H9 (cell line): ENCODE measurements at regions not wholly inside any gene's neighbourhood (a gene's known extent, or its start where the extent isn't known, plus 50 kb on each side); places are given as distances from the start of the nearest gene placed in this dataset.

Source experiments
- DNase-seq: peaks from one replicate; pipeline ENCODE4 v3.0.0-alpha.2; 2017
- H2AFZ ChIP-seq: one replicate; pipeline ENCODE4 v1.6.1; 2013; ENCODE audit warnings: mild to moderate bottlenecking, low read length, control low read depth, moderate library complexity
- H2AK5ac ChIP-seq: 2 replicates; pipeline ENCODE4 v1.6.1; 2013; ENCODE audit warnings: low read length, control low read depth, mixed read lengths; ENCODE audit not compliant: insufficient read length
- H2BK120ac ChIP-seq: one replicate; pipeline ENCODE4 v1.6.1; 2013; ENCODE audit warnings: low read depth, mild to moderate bottlenecking, low read length, control low read depth, inconsistent platforms; ENCODE audit not compliant: poor library complexity, severe bottlenecking
- H2BK12ac ChIP-seq: 2 replicates; pipeline ENCODE4 v1.6.1; 2013; ENCODE audit warnings: low read length, control low read depth, mixed read lengths, low read depth; ENCODE audit not compliant: insufficient read length
- H2BK15ac ChIP-seq: 2 replicates; pipeline ENCODE4 v1.6.1; 2013; ENCODE audit warnings: low read depth, low read length, control low read depth
- H2BK20ac ChIP-seq: one replicate; pipeline ENCODE4 v1.6.1; 2013; ENCODE audit warnings: low read depth, mild to moderate bottlenecking, low read length, control low read depth, inconsistent platforms; ENCODE audit not compliant: poor library complexity, severe bottlenecking
- H2BK5ac ChIP-seq: 2 replicates; pipeline ENCODE4 v1.6.1; 2013; ENCODE audit warnings: low read length, control low read depth, mixed read lengths; ENCODE audit not compliant: insufficient read length
- H3K14ac ChIP-seq: 2 replicates; pipeline ENCODE4 v1.6.1; 2013; ENCODE audit warnings: low read length, control low read depth; ENCODE audit not compliant: insufficient read depth
- H3K18ac ChIP-seq: 2 replicates; pipeline ENCODE4 v1.6.1; 2013; ENCODE audit warnings: low read depth, mild to moderate bottlenecking, mixed read lengths, low read length, control low read depth; ENCODE audit not compliant: insufficient read length
- H3K23ac ChIP-seq: 2 replicates; pipeline ENCODE4 v1.6.1; 2013; ENCODE audit warnings: low read length, control low read depth, mixed read lengths, low read depth; ENCODE audit not compliant: insufficient read length
- H3K23me2 ChIP-seq: 2 replicates; pipeline ENCODE4 v1.6.1; 2013; ENCODE audit warnings: low read depth, mild to moderate bottlenecking, mixed read lengths, low read length, control low read depth; ENCODE audit not compliant: insufficient read length, poor library complexity, severe bottlenecking
- H3K27ac ChIP-seq: 2 replicates; pipeline ENCODE4 v1.5.1; 2013; ENCODE audit warnings: low read length, control low read depth, mixed read lengths, low read depth; ENCODE audit not compliant: insufficient read length
- H3K27me3 ChIP-seq: 2 replicates; pipeline ENCODE4 v1.6.1; 2013; ENCODE audit warnings: low read length, control low read depth, inconsistent platforms; ENCODE audit not compliant: insufficient read depth
- H3K4ac ChIP-seq: 2 replicates; pipeline ENCODE4 v1.6.1; 2013; ENCODE audit warnings: low read depth, mild to moderate bottlenecking, control low read depth, inconsistent platforms, low read length, moderate library complexity
- H3K4me1 ChIP-seq: 2 replicates; pipeline ENCODE4 v1.6.1; 2013; ENCODE audit warnings: low read length, control low read depth, inconsistent platforms; ENCODE audit not compliant: insufficient read depth
- H3K4me2 ChIP-seq: 2 replicates; pipeline ENCODE4 v1.6.1; 2013; ENCODE audit warnings: low read length, control low read depth, mixed read lengths; ENCODE audit not compliant: insufficient read length, insufficient read depth
- H3K56ac ChIP-seq: 2 replicates; pipeline ENCODE4 v1.6.1; 2013; ENCODE audit warnings: low read depth, mild to moderate bottlenecking, mixed read lengths, low read length, control low read depth; ENCODE audit not compliant: insufficient read length
- H3K79me1 ChIP-seq: 2 replicates; pipeline ENCODE4 v1.6.1; 2013; ENCODE audit warnings: low read depth, mild to moderate bottlenecking, moderate library complexity, low read length, control low read depth, inconsistent platforms; ENCODE audit not compliant: insufficient read depth, poor library complexity, severe bottlenecking
- H3K79me2 ChIP-seq: 2 replicates; pipeline ENCODE4 v1.6.1; 2013; ENCODE audit warnings: low read length, control low read depth, inconsistent platforms; ENCODE audit not compliant: insufficient read depth
- H3K9ac ChIP-seq: 2 replicates; pipeline ENCODE4 v1.6.1; 2013; ENCODE audit warnings: low read length, control low read depth, mixed read lengths; ENCODE audit not compliant: insufficient read length; ENCODE audit errors: extremely low read depth
- H3K9me3 ChIP-seq: one replicate; pipeline ENCODE4 v1.6.1; 2013; ENCODE audit warnings: low read depth, low read length, inconsistent platforms; ENCODE audit not compliant: control insufficient read depth
- H3T11ph ChIP-seq: one replicate; pipeline ENCODE4 v1.6.1; 2013; ENCODE audit warnings: mild to moderate bottlenecking, low read length, control low read depth, inconsistent platforms
- H4K20me1 ChIP-seq: one replicate; pipeline ENCODE4 v1.6.1; 2013; ENCODE audit not compliant: control insufficient read depth, insufficient read length, insufficient read depth
- H4K5ac ChIP-seq: 2 replicates; pipeline ENCODE4 v1.6.1; 2013; ENCODE audit warnings: low read depth, mild to moderate bottlenecking, mixed read lengths, low read length, control low read depth; ENCODE audit not compliant: insufficient read length
- H4K8ac ChIP-seq: replicated peaks from 2 replicates; pipeline ENCODE4 v1.6.1; 2013; ENCODE audit warnings: low read length, control low read depth, mixed read lengths, low read depth; ENCODE audit not compliant: insufficient read length
- H4K91ac ChIP-seq: 2 replicates; pipeline ENCODE4 v1.6.1; 2013; ENCODE audit warnings: low read depth, mild to moderate bottlenecking, moderate library complexity, mixed read lengths, low read length, control low read depth; ENCODE audit not compliant: insufficient read length
- H3K27ac Mint-ChIP-seq, 3 experiments: 2 replicates in 2 of 3; 3 replicates in 1 of 3; pipeline ENCODE4 v1.8.0; 2020 to 2021; ENCODE audit warnings: mixed read lengths in 3 of 3, mild to moderate bottlenecking in 1 of 3, moderate library complexity in 1 of 3
- H3K27me3 Mint-ChIP-seq: 2 replicates; pipeline ENCODE4 v1.8.0; 2021; ENCODE audit warnings: low read depth, mild to moderate bottlenecking, moderate library complexity, mixed read lengths
- H3K36me3 Mint-ChIP-seq, 3 experiments: 2 replicates in 2 of 3; 3 replicates in 1 of 3; pipeline ENCODE4 v1.8.0; 2020 to 2021; ENCODE audit warnings: low read depth in 3 of 3, mixed read lengths in 3 of 3; ENCODE audit not compliant: insufficient read depth in 1 of 3
- H3K4me1 Mint-ChIP-seq, 2 experiments: 2 replicates each; pipeline ENCODE4 v1.8.0; 2020; ENCODE audit warnings: mixed read lengths in 2 of 2
- H3K4me3 Mint-ChIP-seq, 2 experiments: 2 replicates in 1 of 2; 3 replicates in 1 of 2; pipeline ENCODE4 v1.8.0; 2020 to 2021; ENCODE audit warnings: mild to moderate bottlenecking in 2 of 2, mixed read lengths in 2 of 2, moderate library complexity in 1 of 2
- H3K9me3 Mint-ChIP-seq, 2 experiments: 2 replicates in 1 of 2; 3 replicates in 1 of 2; pipeline ENCODE4 v1.8.0; 2020; ENCODE audit warnings: mild to moderate bottlenecking in 2 of 2, mixed read lengths in 2 of 2, moderate library complexity in 1 of 2
- CTCF ChIP-seq: fragments of 200-600 bp; sonication (generic); conservative IDR thresholded peaks from 3 replicates; pipeline ENCODE4 v1.8.0; 2021; ENCODE audit warnings: antibody characterized with exemption, mild to moderate bottlenecking
- WGBS: extraction: QIAGEN DNeasy Blood & Tissue Kit; methylation state at CpG from one replicate; pipeline ENCODE4 v1.1.7; 2013; ENCODE audit warnings: missing lambda C conversion rate, low lambda C conversion rate, mixed read lengths; ENCODE audit not compliant: insufficient read length; ENCODE audit errors: extremely low coverage; 5-methylcytosine and 5-hydroxymethylcytosine counted together

GRCh38 chr15:69825941-69826818 is 271.5 kb downstream of the TLE3 start:
- Mint-ChIP-seq H3K27me3 (peaks cover 24% of the 10 kb centered on the region), H3K4me3 (no peak overlapping the region; a peak in 1 of 5 replicates), H3K9me3 (no peaks in the 10 kb centered on the region; a peak in 2 of 5 replicates), H3K4me1 (peaks cover 27 to 28% of the 10 kb centered on the region in 2 experiments), H3K27ac (no peak overlapping the region), H3K36me3 (no peaks in the 10 kb centered on the region; a peak in 2 of 7 replicates)
- no peak overlapping the region for H3K9ac ChIP-seq
- H4K8ac ChIP-seq = no peak overlapping the region
- no peak overlapping the region for H3K23ac ChIP-seq
- H3K79me2 ChIP-seq = no peaks in the 10 kb centered on the region
- TF ChIP-seq CTCF = no peak
- H2BK5ac ChIP-seq = no peak overlapping the region
- peaks cover 4% of the 10 kb centered on the region; the same call in 1 of the 2 replicates for H3K4me1 ChIP-seq
- H3K9me3 ChIP-seq = no peaks in the 10 kb centered on the region
- H2BK15ac ChIP-seq = no peak overlapping the region
- H3K23me2 ChIP-seq = no peaks in the 10 kb centered on the region
- no peak overlapping the region for H3K14ac ChIP-seq
- H3K4me2 ChIP-seq = no peak overlapping the region
- no peak overlapping the region for H2BK12ac ChIP-seq
- H3K4ac ChIP-seq = no peak overlapping the region
- no peak overlapping the region for H4K5ac ChIP-seq
- H3K27me3 ChIP-seq = no peaks in the 10 kb centered on the region
- H3K18ac ChIP-seq = no peak overlapping the region
- H3T11ph ChIP-seq = no peak overlapping the region
- no peak overlapping the region for H2BK120ac ChIP-seq
- no peak for DNase-seq
- no CpG with 5 or more reads among the region's 17 CpGs for WGBS
- no peaks in the 10 kb centered on the region for H3K79me1 ChIP-seq
- no peak overlapping the region for H3K56ac ChIP-seq
- H2BK20ac ChIP-seq = no peak overlapping the region
- no peaks in the 10 kb centered on the region for H4K20me1 ChIP-seq
- no peak overlapping the region for H2AK5ac ChIP-seq
- H4K91ac ChIP-seq = no peak overlapping the region
- no peak overlapping the region for H3K27ac ChIP-seq
- H2AFZ ChIP-seq = no peak overlapping the region
